ENCODE measurements at regions not wholly inside any gene's neighbourhood (a gene's known extent, or its start where the extent isn't known, plus 50 kb on each side); places are given as distances from the start of the nearest gene placed in this dataset.

GRCh38 chr11:8822469-8822868 is 88.5 kb upstream of the AKIP1 start:
- H3K36me3 ChIP-seq (ENCODE audit: low read depth), result no peaks in the 10 kb centered on the region
- no peak overlapping the region for H3K4me2 ChIP-seq (ENCODE audit: unreplicated experiment)
- H3K4me1 ChIP-seq (ENCODE audit: insufficient read depth), result peaks cover 20% of the 10 kb centered on the region
- H3K27ac ChIP-seq, result no peak overlapping the region
- H3K9me2 ChIP-seq (ENCODE audit: insufficient read depth), result no peaks in the 10 kb centered on the region
- TF ChIP-seq EZH2 (IDR thresholded peaks at IDR 0.05; ENCODE audit: insufficient read depth, poor library complexity, severe bottlenecking) (no peak), EZH2phosphoT487 (IDR thresholded peaks at IDR 0.05; ENCODE audit: insufficient read depth, low read depth) (no peak)
- no peaks in the 10 kb centered on the region for H3K9me3 ChIP-seq (ENCODE audit: low read depth)
- in situ Hi-C loops (cut with MboI), result no loop called here
- no peaks in the 10 kb centered on the region for H3K27me3 ChIP-seq (replicated peaks; ENCODE audit: insufficient read depth)
- 81 to 82% methylated on average over 6 of the region's 6 CpGs for WGBS, 2 experiments (ENCODE audit: low coverage in 1 of 2, low lambda C conversion rate in 2 of 2, missing lambda C conversion rate in 2 of 2)
- H3K4me3 ChIP-seq, result no peak overlapping the region
- no peak for DNase-seq
- H3K79me2 ChIP-seq (ENCODE audit: insufficient read depth), result no peaks in the 10 kb centered on the region
- no peak overlapping the region for H3K9ac ChIP-seq
- no peaks in the 10 kb centered on the region for H4K20me1 ChIP-seq (ENCODE audit: insufficient read depth)
- H3F3A ChIP-seq (ENCODE audit: insufficient read depth), result peaks cover 23% of the 10 kb centered on the region
- H2AFZ ChIP-seq, result no peak overlapping the region

GRCh38 chr11:8823174-8823742 is 87.7 kb upstream of the AKIP1 start:
- in situ Hi-C loops (cut with MboI), result no loop called here
- H3K4me1 ChIP-seq (ENCODE audit: insufficient read depth), result peaks cover 20% of the 10 kb centered on the region
- no peaks in the 10 kb centered on the region for H4K20me1 ChIP-seq (ENCODE audit: insufficient read depth)
- H3K4me3 ChIP-seq, result no peak overlapping the region
- H3K4me2 ChIP-seq (ENCODE audit: unreplicated experiment), result no peak overlapping the region
- WGBS, 2 experiments (ENCODE audit: low coverage in 1 of 2, low lambda C conversion rate in 2 of 2, missing lambda C conversion rate in 2 of 2), result 83 to 89% methylated on average over 2 of the region's 2 CpGs
- H3K9me2 ChIP-seq (ENCODE audit: insufficient read depth), result no peaks in the 10 kb centered on the region
- H3K27ac ChIP-seq, result no peak overlapping the region
- H3F3A ChIP-seq (ENCODE audit: insufficient read depth), result peaks cover 25% of the 10 kb centered on the region
- no peak for TF ChIP-seq EZH2 (IDR thresholded peaks at IDR 0.05; ENCODE audit: insufficient read depth, poor library complexity, severe bottlenecking)
- TF ChIP-seq EZH2phosphoT487 (IDR thresholded peaks at IDR 0.05; ENCODE audit: insufficient read depth, low read depth), result no peak
- DNase-seq, result no peak
- no peaks in the 10 kb centered on the region for H3K79me2 ChIP-seq (ENCODE audit: insufficient read depth)
- H3K36me3 ChIP-seq (ENCODE audit: low read depth), result no peaks in the 10 kb centered on the region
- H3K9me3 ChIP-seq (ENCODE audit: low read depth), result no peaks in the 10 kb centered on the region
- H2AFZ ChIP-seq, result no peak overlapping the region
- no peaks in the 10 kb centered on the region for H3K27me3 ChIP-seq (replicated peaks; ENCODE audit: insufficient read depth)
- H3K9ac ChIP-seq, result no peak overlapping the region

- peak overlapping the region; percentile 43 for H2AFZ ChIP-seq
Observed at GRCh38 chr11:8826139-8826786, 84.7 kb upstream of the AKIP1 start.

GRCh38 chr11:8826901-8827560 is 84.0 kb upstream of the AKIP1 start:
- Histone ChIP-seq H3F3A (ENCODE audit: insufficient read depth) (peaks cover 25% of the 10 kb centered on the region), H3K4me2 (ENCODE audit: unreplicated experiment) (no peak overlapping the region), H3K4me3 (no peak overlapping the region), H3K27ac (peak overlapping the region; percentile 55), H3K9me3 (ENCODE audit: low read depth) (no peaks in the 10 kb centered on the region), H3K4me1 (ENCODE audit: insufficient read depth) (peaks cover 24% of the 10 kb centered on the region), H3K36me3 (ENCODE audit: low read depth) (no peaks in the 10 kb centered on the region), H2AFZ (peak overlapping the region; percentile 43), H3K9me2 (ENCODE audit: insufficient read depth) (no peaks in the 10 kb centered on the region), H3K9ac (no peak overlapping the region), H3K79me2 (ENCODE audit: insufficient read depth) (no peaks in the 10 kb centered on the region), H3K27me3 (replicated peaks; ENCODE audit: insufficient read depth) (no peaks in the 10 kb centered on the region), H4K20me1 (ENCODE audit: insufficient read depth) (no peaks in the 10 kb centered on the region)
- no peak for TF ChIP-seq EZH2phosphoT487 (IDR thresholded peaks at IDR 0.05; ENCODE audit: insufficient read depth, low read depth)
- no peak for TF ChIP-seq EZH2 (IDR thresholded peaks at IDR 0.05; ENCODE audit: insufficient read depth, poor library complexity, severe bottlenecking)
- in situ Hi-C loops (cut with MboI), result no loop called here
- WGBS, 2 experiments (ENCODE audit: low coverage in 1 of 2, low lambda C conversion rate in 2 of 2, missing lambda C conversion rate in 2 of 2), result 78 to 80% methylated on average over 6 of the region's 6 CpGs
- DNase-seq, result no peak

More at GRCh38 chr11:8826139-8826786, 84.7 kb upstream of the AKIP1 start:
- peaks cover 20% of the 10 kb centered on the region for H3K4me1 ChIP-seq (ENCODE audit: insufficient read depth)
- DNase-seq, result peak; percentile 70
- peak overlapping the region; percentile 55 for H3K27ac ChIP-seq
- H3K79me2 ChIP-seq (ENCODE audit: insufficient read depth), result no peaks in the 10 kb centered on the region
- H3K9me3 ChIP-seq (ENCODE audit: low read depth), result no peaks in the 10 kb centered on the region
- no peak overlapping the region for H3K4me3 ChIP-seq
- H3K4me2 ChIP-seq (ENCODE audit: unreplicated experiment), result peak overlapping the region; percentile 8
- in situ Hi-C loops (cut with MboI), result no loop called here
- TF ChIP-seq EZH2phosphoT487 (IDR thresholded peaks at IDR 0.05; ENCODE audit: insufficient read depth, low read depth), result no peak
- TF ChIP-seq EZH2 (IDR thresholded peaks at IDR 0.05; ENCODE audit: insufficient read depth, poor library complexity, severe bottlenecking), result no peak
- H3K9ac ChIP-seq, result peak overlapping the region; percentile 33; the same call in 1 of the 2 replicates
- no peaks in the 10 kb centered on the region for H3K9me2 ChIP-seq (ENCODE audit: insufficient read depth)
- no peaks in the 10 kb centered on the region for H3K27me3 ChIP-seq (replicated peaks; ENCODE audit: insufficient read depth)
- no peaks in the 10 kb centered on the region for H3K36me3 ChIP-seq (ENCODE audit: low read depth)
- WGBS, 2 experiments (ENCODE audit: low coverage in 1 of 2, low lambda C conversion rate in 2 of 2, missing lambda C conversion rate in 2 of 2), result 57 to 62% methylated on average over 6 of the region's 6 CpGs
- no peaks in the 10 kb centered on the region for H4K20me1 ChIP-seq (ENCODE audit: insufficient read depth)
- H3F3A ChIP-seq (ENCODE audit: insufficient read depth), result peaks cover 25% of the 10 kb centered on the region
